HG02870 (cell line): ENCODE measurements at regions not wholly inside any gene's neighbourhood (a gene's known extent, or its start where the extent isn't known, plus 50 kb on each side); places are given as distances from the start of the nearest gene placed in this dataset.

ENCODE experiments used
- ATAC-seq: cut with Tn5 transposase; IDR thresholded peaks from one replicate; pipeline ENCODE4 v1.9.1; 2021; ENCODE audit warnings: mild to moderate bottlenecking, moderate library complexity; ENCODE audit not compliant: unreplicated experiment

DNA sequence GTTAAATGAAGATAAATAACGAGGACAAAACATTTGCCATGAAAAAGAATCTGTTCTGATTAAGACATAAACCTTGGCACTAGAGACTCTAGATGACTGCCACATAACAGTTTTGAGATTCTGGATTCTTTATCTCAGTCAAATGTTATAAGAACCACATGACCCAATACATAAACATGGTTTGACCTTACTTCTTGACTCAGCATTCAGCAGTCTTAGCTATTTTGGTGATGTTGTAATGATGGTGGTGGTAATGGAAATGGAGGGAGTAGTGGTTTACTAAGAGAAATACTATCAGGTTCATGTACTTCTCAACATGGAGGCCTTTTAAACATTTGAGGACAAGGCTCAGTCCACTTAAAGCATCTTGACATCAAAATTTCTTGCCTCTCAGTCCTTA lies 925.4 kb downstream of the CDH11 start:
- ATAC-seq, result no peak

DNA sequence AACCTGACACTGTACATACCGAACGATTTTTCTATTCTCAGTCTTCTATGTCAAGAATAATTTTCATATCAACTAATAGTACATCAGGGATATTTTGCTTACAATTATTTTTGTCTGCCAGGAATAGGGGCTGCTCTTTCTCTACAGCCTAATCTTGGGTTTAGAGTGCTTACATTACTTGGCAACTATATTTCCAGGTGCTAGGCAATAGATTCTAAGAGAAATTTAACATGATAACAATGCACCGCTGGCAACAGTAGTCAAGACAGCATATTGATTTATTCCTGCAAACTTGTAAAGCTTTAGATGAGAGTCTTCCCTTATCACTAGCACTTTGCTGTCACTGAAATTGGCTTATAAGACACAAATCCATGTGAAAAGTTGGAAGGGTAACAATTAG lies 935.9 kb downstream of the CDH11 start:
- ATAC-seq, result no peak

DNA sequence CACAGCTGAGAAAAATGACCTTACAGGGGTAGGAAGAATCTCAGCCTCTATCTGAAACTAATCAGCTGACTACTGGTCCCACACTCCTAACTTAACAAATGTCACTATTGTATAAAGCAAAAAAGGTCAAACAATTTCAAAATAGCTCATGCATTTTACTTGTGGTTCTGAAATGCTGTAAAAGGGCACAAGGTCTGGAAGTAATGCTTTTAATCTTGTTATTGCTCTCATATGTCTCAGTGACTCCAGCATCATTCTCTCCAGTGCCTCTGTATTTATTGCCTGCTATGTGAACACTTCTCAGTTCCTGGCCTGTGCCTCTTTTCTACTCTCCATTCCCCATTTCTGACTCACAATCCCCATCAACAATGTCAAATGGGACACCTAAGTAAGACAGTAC lies 937.7 kb downstream of the CDH11 start:
- no peak for ATAC-seq

DNA sequence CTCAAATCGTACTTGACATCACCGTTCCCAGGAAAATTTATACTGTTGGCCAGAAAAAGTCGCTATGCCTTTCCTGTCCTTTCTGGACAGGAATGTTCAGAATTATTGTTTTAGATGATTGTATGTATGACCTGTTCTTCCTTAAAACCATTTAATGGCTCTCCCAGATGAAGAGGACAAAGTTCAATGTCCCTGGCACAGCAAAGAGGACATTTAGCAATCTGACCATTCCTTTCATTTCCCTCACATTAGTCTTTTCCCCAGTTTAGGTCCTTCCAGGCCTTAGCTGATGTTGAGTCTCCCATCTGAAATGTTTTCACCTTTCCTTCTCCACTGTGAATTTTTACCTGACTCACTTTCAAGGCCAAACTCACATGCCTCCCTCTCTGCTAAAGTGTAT lies 938.9 kb downstream of the CDH11 start:
- ATAC-seq, result no peak

DNA sequence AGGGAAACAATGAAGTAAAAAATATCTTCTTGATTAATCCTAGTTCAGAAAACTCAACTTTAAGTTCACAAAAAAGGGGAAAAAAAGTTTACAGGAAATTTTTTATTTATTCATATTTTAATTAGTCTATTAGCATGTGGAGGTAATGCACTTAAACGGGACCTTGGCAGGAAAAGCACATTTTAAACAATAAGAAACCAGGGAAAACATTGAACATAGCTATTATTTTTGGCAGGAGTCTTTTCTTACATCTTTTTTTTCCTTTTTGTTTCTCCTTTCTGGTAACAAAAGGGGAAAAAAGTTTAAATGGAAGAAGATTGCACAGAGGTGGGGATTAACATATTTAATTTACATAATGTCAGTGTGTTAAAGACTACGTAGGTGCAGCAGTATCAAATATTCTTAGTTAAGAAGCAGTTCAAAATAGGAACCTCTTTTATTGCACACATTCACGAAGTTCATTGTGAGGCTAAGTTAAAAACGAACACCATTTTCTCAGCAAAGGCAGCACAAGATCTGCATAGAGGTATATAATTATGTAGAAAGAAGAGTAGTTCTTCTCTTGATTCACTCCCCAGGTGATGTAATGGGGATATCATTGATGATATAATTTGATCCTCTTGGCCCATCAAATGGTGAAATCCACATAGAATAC lies 940.5 kb downstream of the CDH11 start:
- ATAC-seq, result no peak

DNA sequence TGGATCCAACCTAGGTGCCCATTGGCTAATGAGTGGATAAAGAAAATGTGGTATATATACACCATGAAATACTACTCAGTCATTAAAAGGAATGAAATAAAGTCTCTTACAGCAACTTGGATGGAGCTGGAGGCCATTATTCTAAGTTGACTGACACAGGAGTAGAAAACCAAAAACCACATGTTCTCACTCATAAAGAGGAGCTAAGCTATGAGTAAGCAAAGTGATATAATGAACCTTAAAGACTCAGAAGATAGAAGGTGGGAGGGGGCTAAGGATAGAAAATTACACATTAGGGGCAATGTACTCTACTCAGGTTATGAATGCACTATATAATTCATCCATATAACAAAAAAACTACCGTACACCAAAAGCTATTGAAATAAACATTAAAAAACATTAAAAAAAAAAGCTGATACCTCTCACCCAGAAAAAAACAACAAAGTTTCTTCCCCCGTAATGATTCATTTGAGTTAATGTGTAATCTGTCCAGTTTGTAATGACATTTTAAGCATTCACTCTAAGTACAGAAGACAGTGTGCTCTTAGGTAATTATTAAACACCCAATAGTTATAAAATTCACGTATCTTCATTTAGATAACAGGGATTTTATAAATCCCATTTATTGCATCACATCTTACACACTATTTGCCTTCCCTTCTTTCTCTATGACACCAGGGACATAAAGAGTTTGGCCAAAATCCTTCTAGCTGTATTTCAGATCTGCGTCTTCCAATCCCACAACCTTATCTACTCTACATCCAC lies 941.5 kb downstream of the CDH11 start:
- no peak for ATAC-seq

DNA sequence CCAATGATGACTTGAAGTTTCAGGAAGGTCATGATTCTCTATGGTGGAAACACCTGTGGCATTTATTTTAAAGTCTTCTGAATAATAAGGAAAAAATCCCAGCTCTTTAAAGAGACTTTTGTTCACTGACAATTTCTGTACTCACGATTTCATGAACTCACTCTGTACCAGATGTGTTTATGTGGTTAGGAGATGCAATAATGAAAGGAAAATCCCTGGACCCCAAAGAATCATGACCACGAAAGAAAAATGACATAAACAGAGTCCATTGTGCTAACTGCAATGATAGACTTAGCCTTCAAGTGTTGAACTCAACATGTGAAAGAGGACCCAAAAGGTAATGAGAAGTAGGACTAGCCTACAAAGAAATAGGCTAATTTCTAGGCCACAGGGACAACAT lies 947.5 kb downstream of the CDH11 start:
- ATAC-seq, result no peak

DNA sequence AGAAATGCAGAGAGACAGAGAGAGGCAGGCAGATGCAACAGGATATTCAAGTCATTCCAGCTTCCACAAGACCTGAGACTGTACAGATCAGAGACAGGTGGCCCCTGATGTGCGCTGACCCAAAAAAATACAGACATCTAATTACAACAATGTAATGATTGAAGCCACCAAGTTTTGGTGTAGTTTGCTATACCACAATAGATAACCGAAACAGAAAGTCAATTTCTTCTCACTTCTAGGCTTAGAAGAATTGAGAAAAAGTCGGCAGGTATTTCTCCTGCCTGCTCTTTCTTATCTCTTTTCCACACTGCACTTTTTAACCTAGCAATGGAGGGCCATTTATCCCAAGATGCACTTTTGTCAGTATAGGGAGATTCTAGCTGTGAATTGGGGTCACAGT lies 949.2 kb downstream of the CDH11 start:
- no peak for ATAC-seq

DNA sequence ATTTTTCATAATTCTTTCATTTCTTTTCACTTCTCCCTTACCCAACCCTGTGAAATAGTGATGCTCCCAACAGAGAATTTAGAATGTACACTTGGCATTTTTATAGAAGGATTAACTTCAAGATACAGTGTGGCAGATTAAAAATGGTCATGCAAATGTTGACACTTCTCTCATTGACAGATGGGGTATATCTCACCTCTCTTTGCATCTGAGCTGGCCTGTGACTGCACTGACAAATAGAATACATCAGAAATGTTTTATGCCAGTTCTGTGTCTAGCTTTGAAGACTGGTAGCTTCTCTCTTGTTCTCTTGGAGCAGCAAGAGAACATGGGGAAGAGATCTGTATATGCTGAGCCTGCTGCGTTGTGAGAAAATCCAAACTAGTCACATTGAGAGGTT lies 949.6 kb downstream of the CDH11 start:
- ATAC-seq, result no peak

DNA sequence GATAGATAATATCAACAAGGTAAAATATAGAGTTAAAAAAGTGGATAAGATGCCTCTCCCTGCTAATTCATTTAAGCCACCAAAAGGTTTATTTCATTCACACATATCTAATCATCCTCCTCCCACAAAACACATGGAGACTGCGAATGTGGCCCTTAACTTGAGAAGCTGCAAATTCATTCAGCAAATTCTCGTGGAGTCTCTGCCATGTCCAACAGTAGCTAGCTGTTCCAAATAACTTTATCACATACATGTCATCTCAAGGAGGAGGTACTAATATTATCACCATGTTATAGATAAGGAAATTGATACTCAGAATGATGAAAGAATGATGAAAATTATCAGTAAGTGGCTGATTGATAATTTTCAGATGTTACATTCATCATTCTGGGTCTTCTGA lies 950.2 kb downstream of the CDH11 start:
- ATAC-seq, result no peak

DNA sequence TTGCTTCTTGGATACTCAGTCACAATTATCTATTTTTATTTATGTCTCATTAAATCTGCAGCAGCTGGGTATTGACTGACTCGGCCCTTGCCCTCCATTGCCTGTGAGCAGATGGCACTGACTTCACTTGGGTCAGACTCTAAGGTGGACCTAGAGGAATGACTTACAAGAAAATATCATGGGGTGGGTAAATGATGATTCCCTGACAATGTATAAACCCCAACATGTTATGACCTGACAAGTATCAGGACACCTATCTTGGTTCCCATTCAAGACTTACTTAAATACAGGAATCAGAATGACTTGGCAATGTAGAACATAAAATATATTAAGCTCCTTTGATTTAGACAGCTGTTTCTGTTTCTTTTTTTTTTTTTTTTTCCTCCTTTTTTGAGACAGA lies 953.5 kb downstream of the CDH11 start:
- ATAC-seq, result no peak

DNA sequence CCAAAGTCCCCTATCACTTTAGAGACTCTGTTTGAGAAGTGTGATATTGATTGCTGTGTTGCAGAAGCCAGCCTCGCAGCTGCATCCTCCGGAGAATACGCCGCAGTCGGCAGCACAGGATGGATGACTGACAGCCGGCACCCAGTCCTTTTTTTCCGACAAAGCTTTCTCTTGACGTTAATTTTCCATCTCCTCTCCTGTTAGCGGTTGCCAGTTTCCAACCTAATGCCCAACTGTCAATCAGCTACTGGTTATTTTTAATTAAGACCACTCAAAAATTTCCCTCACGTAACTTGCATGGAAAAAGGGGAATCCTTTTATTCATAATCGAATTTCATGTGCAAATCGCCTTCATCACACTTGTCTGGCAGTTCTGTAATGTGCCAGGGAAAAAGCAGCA lies 953.9 kb downstream of the CDH11 start:
- no peak for ATAC-seq

DNA sequence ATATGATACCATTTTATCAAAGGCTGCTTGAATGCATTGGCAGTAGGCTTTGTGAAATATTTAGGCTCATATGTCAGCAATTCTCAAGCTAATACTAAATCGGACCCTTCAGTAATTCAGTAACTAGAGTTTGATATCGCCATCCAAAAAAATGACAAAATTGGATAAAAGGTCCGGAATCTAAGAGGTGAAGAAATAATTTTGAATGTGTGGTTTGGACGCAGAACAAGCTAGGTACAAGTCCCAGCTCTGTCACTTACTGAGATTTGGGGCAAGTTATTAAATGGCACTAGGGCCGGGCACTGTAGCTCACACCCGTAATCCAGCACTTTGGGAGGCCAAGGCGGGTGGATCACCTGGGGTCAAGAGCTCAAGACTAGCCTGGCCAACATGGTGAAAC lies 956.5 kb downstream of the CDH11 start:
- no peak for ATAC-seq

DNA sequence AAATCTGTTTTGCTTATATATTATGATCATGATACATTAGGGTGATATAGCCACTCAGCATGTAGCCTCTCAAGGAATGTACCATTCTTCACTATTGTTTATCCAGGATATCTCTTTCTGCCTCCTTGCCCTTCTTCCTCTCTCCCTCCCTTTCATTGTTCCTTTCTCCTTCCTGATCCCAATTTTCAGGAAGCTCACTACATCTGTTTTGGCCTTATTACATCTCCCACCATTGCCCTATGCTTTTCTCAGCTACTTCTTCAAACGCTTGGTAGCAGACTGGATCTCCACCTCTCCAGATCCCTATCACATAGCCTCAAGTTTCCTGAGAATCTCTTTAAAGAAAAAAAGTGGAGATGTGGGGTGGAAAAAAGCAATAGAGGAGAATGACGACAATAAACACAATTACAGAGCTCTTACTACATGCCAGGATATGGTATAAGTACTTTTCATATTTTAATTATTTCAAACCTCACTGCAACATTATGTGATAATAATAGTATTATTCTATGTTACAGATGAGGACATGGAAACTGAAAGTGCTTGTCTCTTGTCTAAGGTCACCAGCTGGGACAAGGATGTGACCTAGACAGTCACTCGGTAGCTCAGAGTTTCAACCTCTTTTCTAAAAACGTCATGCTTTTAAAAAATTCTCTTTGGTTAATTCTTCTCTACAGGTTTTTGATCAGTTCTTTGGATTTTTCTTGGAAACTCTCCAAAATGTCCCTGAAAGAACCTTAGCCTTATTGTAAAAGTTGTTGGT lies 959.1 kb downstream of the CDH11 start:
- ATAC-seq, result no peak

DNA sequence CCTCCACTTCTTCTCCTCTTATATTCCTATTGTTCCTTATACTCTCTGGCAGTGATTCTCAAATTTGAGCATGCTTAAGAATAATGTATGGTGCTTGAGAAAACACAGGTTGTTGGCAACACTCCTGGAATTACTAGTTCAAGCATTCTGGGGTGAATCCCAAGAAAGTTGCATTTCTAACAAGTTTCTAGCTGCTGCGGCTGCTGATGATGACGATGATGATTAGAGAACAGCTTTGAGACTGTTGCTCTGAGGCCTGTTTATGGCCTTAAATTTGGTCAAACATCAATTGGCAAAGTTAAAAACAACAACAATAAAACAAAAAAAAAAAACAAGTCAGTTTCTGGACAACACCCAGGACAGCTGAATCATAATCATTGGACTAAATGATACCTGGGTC lies 961.9 kb downstream of the CDH11 start:
- ATAC-seq, result no peak

DNA sequence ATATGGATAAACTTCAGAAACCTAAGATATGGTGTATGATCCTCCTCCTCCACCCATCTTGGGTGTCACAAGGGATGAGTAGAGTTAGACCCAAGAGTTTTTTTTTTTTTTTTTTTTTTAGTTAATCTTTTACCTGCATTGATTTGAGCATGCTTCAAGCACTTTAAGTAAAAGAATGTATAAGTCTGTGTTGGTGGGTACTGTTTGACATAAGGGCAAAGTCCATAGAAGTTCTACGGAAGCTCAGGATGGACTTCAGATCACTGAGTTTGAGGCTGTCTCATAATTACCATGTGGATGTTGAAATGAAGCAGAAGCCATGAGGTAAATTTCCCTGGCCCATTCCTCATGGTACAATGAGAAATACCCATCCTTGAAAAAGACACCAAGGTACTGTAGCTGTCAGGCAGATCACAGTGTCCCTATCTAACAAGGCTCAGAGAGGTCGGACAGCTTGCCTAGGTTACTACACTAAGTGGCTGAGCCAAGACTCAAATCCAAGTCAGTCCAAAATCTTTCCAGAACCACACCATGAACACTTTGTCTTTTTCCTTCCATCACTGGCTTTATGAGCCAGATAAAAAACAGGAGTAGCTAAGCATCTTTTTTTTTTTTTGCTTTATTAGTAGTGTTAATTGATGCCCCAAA lies 962.8 kb downstream of the CDH11 start:
- no peak for ATAC-seq

DNA sequence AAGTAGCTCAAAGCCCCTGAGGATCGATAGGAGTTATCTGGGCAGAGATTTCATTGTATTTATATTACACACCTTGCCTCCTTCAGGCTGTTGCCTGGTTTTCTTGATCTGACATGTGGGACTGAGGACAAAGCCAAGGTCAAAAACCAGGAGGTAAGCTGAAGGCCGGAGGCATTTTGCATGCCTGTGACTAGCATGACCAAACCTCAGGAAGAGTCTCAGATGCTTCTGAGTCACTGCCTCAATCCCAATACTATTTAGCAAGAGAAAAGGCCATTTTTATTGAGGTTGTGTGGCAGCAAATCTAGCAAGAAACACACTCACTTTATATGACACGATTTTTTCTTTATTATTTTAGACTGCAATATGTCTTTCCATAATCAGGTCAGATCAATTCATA lies 968.1 kb downstream of the CDH11 start:
- no peak for ATAC-seq

DNA sequence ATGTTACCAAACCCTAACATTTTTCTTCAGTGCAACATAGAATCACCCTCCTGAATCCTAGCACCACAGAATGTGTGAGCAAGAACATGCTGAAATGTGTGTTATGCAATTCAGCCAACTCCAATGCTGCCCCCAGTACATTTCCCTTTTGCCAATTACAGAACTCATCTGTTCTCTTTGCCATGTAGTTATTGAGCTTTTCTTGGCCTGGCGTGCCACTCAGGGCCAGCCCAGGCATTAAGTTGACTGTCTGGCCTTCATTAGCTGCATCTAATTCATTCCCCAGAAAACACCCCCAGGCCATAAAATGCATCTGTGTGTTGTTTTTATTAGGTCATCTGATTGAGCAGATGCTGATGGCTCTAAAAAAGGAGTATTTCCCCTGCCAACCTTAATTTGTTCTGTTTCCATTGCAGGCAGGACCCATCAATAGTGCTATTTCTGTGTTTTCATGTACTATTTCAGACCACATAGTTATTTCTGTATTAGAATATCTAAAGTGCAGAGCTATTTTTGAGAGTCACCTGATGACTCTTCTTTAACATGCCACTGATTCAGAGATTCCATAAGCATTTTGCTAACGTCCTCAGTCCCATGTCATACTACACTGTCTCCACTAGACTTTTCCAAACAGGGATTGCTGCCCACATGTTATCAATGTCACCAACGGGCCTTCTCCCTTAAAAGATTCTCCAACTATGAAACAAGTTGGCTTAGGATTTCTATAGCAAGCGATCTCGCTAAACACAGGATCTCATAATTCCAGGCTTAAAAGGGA lies 969.7 kb downstream of the CDH11 start:
- no peak for ATAC-seq

DNA sequence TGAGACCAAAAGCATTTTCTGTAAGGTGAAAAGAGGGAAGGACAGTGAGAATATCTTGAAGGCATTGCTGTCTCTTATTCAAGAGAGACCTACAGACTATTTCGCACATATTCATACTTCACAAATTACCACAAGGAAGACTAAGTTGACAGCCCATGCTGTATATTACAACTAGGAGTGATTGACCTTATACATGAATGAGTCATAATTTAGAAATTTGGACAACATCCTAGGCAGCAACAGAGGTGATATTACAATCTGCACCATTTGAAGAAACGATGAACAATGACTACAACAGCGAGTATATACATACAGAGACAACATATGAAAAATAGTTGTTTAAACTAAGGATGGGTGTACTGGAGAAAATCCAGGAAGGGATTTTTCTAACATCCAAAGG lies 971.7 kb downstream of the CDH11 start:
- ATAC-seq, result no peak

DNA sequence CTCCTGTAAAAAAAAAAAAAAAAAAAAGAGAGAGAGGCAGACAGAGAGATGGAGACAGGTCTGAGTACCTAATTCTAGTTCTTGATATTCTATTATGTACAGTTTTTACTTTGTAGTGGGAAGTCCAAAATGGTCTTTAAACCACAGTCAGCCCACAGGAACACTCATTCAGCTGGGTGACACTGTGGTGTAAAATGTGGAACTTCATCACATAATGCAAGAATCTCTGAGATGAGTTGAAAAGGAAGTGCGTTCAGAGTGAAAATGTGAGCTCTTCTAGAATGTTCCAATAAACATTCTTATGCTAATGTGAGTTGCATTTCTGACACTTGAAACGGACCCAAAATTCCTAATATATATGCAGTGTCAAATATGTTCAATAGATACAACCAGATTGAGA lies 972.1 kb downstream of the CDH11 start:
- no peak for ATAC-seq

DNA sequence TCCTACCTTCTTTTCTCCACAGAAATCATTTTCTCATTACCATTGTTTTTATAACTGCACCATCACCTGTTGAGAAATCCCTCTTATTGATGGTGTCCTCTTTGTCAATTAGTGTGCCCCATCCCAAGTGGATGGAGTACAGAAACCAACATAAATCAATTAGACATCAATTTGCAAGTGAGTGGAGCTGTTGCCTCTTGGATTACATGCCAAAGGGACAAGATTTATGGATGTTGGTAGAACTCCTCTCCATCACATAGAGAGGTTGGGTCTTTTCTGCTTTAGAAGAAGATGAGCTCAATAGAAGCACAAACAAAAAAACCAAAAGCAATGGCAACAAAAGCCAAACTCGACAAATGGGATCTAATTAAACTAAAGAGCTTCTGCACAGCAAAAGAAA lies 973.5 kb downstream of the CDH11 start:
- ATAC-seq, result no peak
